ENCODE measurements at regions not wholly inside any gene's neighbourhood (a gene's known extent, or its start where the extent isn't known, plus 50 kb on each side); places are given as distances from the start of the nearest gene placed in this dataset.

DNA sequence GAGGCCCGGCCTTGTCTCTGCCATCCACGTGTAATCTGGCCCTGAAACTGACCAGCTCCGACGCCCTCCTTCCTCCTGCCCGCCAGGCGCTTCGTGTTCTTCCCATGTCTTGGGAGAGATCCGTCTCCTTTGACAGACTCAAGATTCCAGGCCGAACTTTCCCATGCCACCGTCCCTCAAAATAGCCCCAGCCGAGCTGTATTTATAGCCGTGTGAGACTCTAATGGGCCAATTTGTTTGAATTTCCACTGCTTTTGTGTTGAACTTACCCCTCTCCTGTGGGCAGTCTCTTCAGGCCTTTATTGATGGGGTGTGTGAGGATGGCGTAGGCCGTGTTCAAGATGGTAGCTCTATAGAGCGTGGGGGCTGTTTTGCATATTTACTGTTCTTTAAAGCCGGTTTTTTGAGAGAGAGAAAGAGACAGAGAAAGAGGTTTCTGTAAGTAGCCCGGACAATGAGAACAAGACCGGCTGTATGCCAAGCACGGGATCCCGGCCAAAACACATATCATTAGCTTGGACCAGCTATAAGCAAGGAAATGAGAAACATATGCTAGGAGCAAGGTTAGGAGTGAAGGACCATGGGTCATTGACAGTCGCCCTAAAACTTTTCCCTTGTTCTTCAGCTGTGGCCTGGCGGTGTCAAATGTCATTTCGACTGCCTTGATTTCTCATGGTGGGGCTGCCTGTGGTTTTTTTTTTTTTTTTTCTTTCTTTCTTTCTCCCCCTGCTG, 124.5 kb upstream of the ZFHX3 start:
- DNase-seq: no peak

DNA sequence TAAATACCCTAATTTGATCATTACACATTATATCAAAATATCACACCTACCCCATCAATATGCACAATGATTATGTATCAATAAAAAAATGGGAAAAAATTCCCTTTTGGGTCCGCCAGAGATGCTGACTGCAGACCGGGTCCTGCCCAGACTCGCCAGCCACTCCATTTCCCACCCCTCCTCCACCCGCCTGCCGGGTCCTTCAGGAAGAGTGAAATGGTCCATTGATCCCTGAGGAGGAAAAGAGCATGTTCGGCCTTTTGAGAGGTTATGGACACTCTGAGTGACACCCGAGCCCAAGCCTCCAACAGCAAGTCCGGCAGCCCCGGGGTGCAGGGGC, 123.9 kb upstream of the ZFHX3 start:
- no peak for DNase-seq

DNA sequence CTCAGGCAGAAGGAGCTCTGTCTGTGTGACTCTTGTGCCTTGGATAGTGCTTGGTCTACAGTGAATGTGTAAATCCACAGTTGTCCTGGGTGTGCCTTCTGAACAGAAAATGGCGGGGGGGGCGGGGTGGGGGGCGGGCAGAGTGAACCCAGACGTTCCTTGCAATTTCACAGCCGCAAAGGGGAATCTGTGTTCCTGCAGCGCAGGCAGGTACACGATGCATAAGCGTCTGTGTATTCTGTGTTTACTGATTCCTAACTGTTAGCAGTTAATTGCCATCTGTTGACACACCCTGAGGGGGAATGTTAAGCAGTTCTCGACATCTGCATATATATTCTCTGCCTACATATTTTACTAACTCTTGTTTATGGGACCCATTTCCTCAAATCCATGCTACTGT, 123.5 kb upstream of the ZFHX3 start:
- no peak for DNase-seq

DNA sequence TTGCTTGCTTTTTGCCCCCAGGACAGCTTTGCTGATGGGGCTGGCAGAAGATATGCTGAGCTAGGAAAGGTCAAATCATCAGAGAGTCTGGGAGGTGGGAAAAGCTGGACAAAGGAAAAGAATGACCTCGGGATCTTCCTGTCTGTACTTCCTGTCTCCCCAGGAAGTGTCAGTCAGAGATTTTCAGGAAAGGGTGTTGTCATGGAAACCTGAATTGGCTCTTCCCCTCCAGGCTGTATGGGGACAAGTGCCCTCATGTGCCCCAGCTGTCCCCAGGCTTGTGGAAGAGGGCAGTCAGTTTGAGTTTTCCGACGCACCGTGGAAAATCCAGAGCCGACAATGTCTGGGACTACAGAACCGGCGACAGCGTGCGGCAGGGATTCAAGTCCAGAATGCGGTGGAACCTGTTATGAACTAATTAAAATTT, 122.7 kb upstream of the ZFHX3 start:
- DNase-seq: no peak

DNA sequence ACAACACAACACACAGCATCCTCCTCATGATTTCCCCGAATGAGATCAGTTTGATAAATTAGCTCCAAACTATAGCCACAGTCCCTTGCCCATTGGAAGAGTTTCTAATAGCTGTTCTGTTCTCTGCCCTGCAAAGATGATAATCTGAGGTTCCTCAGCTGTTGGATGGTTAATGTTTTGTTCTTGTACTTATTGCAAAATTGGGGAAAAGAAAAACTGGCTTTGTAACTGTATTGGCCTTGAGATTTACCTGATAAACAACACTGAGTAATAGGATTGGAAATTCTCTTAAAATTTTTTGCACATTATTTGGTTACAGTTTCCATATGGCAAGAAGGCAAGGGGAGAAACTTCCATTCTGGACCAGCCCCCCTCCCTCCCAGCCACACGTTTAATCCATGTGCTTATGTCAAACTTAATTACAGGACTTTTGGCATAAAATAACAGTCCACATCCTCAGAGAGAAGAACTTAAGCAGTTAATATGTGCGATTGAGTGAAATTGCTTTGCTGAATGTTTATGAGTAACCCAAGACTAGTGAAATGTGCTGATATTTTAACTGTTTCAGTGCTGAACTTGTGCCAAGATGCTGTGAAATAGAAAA, 119.1 kb upstream of the ZFHX3 start:
- no peak for DNase-seq

DNA sequence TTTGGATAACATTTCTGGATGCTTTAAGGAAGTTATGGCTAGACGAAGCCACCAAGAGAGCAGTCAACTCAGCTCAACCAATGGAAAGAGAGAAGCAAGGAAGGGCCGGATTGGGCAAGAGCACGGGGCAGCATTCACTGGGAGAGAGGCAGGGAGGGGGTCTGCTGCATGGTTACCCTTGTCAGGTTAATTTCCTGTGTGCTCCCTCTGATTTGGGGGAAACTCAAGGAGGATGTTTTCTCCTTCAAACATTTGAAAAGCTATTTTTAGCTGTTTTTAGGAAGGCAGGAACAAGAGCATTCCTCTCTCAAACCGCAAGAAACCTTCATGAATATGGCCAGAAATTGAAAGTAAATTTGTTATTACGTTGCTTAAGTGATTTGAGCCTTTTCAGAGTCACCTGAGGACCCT, 118.5 kb upstream of the ZFHX3 start:
- no peak for DNase-seq

DNA sequence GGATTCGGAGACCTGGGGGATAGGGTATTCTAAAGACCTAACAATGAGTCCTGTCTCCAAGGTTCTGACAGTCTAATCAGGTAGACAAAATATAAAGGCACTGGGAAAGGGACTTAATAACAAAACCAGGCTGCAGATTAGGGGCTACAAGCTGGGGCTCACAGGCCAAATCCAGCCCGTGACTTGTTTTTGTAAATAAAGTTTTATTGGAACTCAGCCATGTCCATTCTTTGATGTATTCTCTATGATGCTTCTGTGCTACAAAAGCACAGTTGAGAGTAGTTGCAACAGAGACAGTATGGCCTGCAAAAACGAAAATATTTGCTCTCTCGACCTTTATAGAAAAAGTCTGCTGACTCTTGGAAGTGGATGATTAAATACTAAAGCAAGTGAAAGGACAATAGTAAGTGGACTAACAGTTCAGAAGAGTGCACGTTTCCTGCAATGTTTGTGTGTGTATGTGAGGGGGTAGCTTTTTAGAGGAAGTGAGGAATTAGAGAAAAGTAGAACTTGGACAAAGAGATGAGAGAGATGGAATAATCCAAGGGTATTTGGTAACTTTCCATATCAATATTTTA, 115.4 kb upstream of the ZFHX3 start:
- no peak for DNase-seq

DNA sequence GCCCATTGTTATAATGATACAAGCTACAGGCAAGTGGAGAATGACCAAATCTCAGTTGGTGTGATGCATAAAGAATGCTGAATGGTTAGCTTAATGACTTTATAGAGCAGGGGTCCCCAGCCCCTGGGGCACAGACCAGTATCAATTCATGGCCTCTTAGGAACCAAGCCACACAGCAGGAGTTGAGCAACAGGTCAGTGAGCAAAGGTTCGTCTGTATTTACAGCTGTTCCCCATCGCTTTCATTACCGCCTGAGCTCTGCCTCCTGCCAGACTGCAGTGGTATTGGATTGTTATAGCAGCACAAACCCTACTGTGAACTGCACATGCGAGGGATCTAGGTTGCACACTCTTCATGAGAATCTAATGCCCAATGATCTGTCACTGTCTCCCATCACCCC, 114.0 kb upstream of the ZFHX3 start:
- no peak for DNase-seq

DNA sequence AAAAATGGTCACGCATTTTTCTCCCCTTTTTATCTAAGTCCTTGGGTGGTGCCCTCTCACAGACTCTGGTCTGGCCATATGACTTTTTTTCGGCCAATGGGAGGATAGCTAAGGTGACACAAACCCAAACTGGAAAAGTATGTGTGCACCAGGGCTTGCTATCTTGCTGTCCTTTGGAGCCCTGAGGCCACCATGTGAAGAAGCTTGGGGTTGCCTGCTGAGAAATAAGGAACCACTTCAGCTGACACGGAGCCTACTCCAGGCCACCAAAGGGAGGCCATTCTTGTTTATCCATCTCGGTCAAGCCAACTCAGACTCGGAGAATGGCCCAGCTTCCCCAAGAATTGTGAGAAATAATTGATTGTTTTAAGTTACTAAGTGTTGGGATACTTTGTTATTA, 111.4 kb upstream of the ZFHX3 start:
- DNase-seq: no peak

DNA sequence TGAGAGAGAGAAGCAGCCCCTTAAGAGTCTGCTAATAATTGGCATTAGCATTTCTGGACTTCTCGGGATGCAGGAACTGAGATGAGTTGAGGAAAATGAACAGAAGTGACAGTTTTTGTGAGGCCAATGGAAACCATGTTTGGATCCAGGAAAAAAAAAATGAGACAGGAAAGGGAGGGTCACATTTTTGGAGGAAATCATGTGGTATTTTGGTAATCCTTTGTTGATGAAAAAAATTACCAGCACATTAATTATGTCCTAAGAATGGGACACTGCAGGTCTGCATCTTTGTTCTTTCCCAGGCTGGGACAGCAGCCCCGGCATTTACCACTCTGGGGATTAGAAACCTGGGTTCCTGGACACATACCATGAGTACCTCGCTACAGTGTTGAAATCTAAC, 109.9 kb upstream of the ZFHX3 start:
- DNase-seq: no peak

DNA sequence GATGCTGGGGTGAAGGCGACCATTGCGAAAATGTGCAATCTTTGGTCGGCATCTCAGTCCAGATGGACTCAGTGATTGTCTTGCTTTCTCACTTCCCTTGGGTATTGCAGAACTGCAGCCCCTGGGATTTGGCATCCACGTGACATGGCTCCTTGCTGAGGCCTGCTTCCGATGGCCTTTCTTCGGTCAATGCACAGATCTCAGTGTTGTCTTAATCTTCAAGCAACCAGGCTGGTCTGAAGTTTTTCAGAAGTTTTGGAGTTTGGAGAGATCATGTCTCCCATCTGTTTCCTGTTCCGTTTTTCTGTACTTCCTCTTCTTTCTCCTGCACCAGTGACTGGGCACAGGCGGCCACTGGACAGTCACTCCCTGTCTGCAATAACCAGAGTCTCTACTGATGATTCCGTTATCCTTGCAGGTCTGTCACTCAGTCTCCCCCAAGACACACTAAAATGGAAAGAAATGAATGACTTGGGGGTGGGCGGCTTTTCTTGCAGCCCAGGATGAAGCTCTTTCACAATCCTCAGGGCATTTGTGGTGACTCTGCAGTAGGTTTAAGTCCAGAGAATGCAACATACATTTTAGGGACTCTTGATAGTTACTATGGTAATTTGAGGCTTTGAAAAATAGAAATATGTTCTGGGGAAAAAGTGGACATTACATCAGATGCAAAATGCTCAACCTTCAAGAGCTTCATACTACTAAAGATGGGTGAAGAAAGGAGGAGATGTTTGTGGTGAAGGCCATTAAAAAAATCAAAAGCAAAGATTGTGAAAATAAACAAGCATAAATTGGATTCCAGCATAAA, 106.3 kb upstream of the ZFHX3 start:
- DNase-seq: no peak

DNA sequence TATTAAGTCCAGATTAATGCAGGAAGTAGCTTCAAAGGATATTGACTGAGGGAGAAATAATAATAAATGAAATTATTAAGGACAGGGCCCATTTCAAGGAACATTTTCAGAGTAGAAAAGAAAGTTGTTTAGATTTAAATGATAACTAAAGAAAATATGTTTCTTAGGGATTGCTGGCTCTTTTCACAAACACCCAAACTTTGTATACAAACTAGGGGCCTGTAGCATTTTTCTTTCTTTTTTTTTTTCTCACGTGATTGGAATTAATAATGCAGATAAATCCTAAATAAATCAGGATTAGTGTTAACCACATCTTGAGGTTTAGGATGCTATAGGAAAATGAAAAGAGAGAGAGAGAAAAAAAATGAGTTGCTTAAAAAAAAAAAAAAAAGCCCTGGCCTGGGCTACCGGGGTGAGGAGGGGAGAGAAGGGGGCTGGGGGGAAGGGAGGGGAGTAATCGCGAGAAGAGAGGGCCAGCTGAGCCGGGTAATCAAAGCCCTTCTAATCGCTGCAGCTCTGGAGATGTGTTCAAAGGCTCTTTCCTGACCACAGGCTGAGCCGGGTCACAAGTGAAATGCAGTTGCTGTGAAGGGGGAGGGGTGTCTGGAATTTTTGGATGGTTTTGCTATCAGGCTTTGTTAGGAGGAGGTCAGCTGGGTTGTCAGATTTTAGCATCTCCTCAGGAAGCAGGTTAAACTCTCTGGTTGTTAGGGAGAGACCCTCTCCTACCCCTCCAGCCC, 104.6 kb upstream of the ZFHX3 start:
- no peak for DNase-seq

DNA sequence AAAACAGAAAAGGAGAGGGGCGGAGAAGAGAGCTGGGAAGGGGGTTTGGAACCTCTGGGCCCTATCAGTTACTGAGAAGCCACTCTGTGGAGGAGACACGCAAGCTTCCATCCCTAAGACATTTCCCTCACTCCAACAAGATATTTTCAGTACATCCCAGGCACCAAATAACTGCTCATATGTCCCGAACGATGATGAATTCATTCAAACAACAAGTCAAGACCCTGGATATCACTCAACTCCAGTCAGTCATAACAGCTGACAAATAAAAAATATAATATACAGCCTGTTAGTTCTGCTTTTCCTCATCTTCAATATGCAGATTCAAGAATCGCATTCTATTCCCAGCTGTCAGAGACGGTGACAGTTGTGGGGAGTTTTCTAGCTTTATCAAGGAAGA, 104.0 kb upstream of the ZFHX3 start:
- DNase-seq: no peak

DNA sequence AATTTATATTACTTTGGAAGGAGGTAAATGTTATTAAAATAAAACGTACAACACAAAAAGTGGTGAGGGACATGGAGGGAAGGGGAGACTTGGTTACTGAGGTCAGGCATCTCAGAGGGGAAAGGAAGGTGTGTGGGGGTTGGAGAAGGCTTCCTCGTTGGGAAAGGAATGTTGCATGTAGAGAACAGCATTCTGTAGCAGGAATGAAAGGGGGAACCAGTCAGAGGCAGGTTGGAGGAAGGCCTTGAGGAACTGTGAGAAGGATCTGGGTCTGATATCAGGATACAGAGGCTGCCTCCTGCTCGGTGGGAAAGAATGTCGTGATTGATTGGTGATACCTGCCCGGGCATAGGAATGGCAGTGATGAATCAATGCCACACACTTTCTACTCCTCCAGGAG, 103.3 kb upstream of the ZFHX3 start:
- DNase-seq: no peak

DNA sequence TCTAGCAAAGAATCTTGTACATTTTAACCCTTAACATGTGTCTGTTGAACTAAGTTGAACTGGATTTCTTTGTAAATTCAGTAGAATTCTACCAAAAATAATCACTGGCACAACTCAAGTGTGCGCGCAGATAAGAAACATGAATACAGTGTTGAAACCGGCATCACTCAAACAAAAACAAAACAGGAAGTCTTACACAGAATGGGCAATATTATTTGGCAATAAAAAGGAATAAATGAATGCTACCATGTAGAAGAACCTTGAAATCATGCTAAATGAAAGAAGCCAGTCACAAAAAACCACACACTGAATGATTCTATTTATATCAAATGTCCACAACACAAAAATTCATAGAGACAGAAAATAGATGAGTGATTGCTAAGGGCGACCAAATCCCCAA, 102.9 kb upstream of the ZFHX3 start:
- no peak for DNase-seq

DNA sequence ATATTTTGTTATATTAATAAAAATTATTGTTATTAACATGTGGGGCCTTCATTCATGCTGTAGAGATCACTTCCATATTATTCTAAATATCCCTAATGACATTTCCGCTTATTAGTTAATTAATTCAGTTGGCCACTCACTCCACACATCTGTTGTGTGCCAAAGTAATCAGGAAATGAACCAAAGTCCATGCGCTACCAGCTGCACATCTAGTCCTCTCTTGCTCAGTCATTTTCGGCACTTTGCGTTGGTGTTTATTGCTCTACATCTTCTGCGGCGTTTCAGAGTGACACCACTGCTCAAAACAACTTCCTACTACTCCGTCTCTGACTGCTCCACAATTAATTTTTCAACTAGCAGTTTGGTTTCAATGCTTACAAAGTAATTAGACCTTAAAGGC, 101.4 kb upstream of the ZFHX3 start:
- DNase-seq: no peak

DNA sequence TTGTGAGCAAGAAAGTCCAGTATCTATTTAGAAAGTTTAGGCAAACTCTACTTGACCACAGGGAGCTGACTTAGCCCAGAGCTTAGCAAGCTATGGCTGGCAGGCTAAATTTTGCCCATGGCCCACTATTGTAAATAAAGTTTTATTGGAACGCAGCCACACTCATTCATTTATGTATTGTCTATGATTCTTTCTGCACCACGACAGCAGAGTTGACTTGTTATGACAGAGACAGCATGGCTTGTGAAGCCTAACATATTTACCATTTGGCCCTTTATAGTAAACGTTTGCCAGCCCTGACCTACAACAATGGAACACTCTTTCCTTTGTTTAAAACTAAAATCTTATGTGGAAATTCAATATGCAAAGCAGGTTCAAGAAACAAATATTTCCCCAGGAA, 100.0 kb upstream of the ZFHX3 start:
- DNase-seq: no peak

DNA sequence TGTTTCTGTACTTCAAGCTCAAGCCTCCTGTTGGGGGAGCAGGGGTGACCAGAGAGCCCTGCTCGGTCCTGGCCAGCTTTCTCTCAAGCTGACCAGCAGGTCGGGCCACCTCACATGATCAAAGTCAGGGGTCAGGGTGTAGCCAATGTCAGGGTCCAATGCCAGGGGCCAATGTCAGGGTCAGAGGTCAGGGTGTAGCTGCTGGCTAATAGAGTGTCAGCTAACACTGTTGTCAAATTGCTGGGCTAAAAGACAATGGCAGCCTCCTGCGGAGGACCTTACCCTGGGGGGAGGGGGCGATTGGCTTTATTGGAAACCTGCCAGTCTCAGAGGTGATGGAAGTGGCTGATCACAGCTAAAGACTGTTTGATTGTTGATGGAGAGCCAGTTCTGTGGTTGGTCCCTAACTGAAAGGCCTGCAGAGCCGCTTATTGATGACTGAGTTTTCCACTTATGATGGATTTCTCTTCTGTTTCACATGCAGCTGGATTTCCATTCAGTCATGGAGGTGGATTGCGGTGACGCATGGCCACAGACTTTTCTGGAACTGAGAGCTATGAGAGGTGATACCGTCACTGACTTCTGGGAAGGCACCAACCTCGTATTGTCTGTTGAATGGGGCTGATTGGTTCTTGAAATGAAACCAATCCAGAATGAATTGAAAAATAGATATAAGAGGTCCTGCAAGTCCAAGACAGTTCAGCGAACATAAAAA, 97.4 kb upstream of the ZFHX3 start:
- DNase-seq: no peak

DNA sequence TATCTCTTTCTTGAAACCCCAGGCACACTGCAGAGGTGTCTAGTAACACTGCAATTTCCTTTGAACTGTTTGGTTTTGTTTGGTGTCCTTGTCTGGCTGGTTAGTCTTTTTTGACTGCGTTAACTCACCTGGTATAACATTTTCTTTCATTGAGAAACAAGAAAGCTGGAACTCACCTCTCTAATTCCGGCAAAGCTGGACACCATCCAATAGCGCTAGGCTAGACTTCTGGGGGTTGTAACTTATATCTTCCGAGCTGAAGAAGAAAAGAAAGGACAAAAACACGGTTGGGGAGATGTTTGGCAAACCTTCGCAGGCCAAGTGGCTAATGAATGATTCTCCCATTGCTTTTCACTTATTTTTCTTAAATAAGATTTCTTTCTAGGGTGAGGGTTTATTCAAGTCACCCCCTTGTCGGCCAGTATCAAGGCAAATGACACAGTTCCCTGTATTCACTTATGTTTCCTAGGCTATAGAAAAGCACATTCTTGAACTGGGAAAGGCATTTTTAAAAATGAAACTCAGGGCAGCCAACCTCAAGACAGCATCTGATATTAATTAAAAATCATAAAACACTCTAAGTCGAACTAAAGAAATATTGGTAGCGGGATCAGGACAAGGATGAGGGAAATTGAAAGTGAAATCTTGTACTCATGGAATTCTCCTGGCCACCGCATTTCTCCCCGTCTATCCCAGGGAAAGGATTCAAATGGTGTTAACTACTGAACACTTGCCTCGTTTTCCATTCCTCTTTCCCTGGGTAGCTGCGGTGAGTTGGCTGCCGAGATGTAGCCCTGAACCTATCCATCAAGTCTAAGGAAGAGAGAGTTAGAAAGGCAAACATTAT, 95.9 kb upstream of the ZFHX3 start:
- no peak for DNase-seq

DNA sequence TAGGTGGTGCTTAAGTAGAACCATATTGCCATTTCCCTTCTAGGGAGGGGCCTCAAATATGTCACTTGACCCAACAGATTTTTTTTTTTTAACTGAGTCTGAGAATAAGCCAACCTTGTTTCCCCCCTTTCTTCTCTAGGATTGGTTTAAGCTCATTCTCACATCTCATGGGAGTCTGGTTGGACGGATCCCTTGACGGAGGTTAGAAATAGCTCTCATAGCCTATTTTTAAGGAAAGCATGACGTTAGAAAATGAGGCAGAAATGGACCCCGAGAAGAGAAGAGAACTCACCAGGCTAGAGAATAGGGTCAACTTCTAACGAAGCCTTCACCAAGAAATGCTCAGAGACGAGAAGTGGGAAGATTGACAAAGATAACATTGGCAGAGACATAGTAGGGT, 95.1 kb upstream of the ZFHX3 start:
- DNase-seq: no peak

DNA sequence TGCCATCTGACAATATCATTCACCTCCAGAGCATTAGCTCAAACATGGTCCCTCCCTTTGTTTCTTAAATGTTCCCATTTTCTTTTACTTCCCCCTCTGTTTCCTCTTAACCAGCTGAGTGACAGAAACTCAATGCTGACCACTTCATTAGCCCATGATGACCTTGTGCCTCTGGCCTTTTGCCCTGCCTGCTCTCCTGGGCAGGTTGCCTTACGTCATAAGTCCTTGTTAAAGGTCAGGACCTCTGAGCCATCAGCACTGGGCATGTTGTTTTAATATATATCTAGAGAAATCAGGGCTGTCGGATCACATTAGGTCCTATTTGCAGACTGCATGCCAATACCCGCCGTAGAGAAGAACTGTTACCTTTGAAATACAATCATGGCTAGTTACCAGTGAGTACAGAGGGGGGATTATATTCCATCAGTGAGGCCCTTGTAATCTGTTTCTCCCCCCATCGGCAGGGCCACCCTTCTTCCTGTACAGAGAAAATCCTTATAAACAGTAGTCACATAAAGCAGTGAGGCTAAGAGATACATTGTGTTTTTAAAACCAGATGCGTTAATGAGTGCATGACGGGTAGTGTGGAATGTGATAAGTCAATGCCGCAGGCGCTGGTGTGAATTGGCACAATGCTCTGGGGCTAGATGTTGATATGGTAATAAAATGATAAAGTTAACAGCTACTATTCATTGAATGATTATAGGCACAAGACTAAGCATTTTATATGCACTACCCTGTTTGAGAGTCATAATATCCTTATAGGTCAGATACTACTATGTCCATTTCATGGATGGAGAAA, 94.3 kb upstream of the ZFHX3 start:
- DNase-seq: no peak

Data from NCI-H187 (cell line).